ENCODE measurements at regions not wholly inside any gene's neighbourhood (a gene's known extent, or its start where the extent isn't known, plus 50 kb on each side); places are given as distances from the start of the nearest gene placed in this dataset.

DNA sequence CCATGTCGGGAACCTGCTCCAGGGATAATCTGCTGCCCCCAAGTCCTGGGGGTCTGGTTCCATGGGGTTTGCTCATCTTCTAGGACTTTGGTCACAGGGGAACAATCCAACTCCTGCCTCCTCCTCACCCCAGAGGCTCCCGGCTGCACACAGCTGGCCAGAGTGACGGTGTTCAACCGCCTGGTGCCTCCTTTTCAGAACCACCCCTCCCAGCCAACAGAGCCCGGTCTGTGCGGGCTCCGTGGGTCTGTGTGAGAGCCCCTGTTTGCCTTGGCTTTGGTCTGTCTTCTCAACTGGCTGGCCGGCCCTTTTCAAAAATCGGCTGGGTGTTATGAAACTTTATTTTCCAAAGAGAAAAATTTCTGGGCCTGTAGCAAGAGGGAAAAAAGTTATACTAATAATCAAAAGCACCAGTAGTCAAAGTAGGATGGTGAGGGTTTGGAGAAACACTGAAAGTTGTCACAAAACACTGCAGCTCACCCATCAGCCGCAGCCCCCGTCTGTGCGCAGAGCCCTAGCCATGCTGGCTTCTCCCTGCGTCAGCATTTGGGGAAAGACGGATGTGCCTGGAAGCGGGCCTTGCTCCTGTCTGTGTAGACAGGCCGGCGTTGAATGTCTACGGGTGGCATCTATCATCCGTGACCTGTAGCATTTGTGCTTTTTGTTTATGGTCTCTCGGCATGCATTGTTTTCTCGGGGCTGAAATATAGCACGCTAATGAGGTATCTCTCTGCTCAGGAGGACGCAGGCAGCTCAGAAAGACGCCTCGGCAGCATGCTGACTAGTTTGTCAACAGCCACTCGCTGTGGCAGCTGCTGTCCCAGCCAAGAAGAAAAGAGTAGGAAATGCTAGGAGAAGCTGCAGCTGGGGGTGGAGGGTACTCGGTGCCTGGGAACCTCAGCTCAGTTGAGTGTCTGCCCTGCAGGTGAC is 138.6 kb downstream of the GLI2 start:
- no peak for DNase-seq (ENCODE audit: low read depth in 1 of 2, low spot score in 1 of 2)
- no peak overlapping the region for H3K27ac ChIP-seq
- H3K4me3 ChIP-seq: no peak overlapping the region
- no peaks in the 10 kb centered on the region for H3K27me3 ChIP-seq
- TF ChIP-seq, protein P1, sequence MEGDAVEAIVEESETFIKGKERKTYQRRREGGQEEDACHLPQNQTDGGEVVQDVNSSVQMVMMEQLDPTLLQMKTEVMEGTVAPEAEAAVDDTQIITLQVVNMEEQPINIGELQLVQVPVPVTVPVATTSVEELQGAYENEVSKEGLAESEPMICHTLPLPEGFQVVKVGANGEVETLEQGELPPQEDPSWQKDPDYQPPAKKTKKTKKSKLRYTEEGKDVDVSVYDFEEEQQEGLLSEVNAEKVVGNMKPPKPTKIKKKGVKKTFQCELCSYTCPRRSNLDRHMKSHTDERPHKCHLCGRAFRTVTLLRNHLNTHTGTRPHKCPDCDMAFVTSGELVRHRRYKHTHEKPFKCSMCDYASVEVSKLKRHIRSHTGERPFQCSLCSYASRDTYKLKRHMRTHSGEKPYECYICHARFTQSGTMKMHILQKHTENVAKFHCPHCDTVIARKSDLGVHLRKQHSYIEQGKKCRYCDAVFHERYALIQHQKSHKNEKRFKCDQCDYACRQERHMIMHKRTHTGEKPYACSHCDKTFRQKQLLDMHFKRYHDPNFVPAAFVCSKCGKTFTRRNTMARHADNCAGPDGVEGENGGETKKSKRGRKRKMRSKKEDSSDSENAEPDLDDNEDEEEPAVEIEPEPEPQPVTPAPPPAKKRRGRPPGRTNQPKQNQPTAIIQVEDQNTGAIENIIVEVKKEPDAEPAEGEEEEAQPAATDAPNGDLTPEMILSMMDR (IDR thresholded peaks at IDR 0.05; ENCODE audit: low read depth, low read length): no peak
- H3K36me3 ChIP-seq: no peaks in the 10 kb centered on the region
- peaks cover 5% of the 10 kb centered on the region for H3K4me1 ChIP-seq (ENCODE audit: low read depth)
- H3K9me3 ChIP-seq (ENCODE audit: low read depth): no peaks in the 10 kb centered on the region

DNA sequence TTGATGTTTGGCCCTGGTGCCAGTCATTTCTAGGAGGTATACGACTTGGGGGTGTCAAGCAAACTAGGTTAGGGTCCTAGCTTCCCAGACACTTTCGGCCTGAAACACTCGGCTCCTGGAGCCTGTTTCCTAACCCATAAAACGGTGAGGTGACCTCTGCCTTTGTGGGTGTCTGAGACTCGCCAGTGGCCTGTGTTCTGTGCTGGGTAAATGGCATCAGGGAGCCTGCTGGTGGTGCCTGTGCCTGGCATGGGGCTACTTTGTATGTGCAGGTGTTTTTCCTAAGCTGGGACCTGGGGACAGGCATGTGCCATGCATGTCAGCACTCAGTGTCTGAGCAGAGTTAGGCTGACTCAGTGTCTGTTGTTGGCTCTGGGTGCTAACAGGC is 139.2 kb downstream of the GLI2 start:
- Histone ChIP-seq H3K4me3 (no peak overlapping the region), H3K4me1 (ENCODE audit: low read depth) (no peaks in the 10 kb centered on the region), H3K9me3 (ENCODE audit: low read depth) (no peaks in the 10 kb centered on the region), H3K27ac (no peak overlapping the region), H3K36me3 (no peaks in the 10 kb centered on the region), H3K27me3 (no peaks in the 10 kb centered on the region)
- DNase-seq (ENCODE audit: low read depth in 1 of 2, low spot score in 1 of 2): no peak
- TF ChIP-seq, protein P1 (IDR thresholded peaks at IDR 0.05; ENCODE audit: low read depth, low read length): no peak

DNA sequence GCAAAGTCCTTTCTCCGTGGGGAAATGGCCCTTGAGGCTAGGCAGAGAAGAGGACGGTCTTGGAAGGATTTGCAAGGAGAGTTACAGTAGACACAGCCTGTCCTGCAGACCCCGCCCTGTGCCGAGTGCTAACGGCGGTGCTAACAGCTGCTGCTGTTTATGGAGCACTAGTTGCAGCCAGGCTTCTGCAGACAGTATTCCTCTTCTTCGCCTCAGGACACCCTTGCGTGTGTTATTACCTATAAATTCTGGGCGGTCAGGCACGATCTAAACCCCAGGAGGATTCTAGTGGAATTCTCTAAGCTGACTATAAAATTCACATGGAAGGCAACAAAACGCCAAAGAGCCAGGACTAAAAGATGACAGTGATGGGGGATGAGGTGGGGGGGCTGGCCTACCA is 139.8 kb downstream of the GLI2 start:
- Histone ChIP-seq H3K27ac (no peak overlapping the region), H3K4me1 (ENCODE audit: low read depth) (no peaks in the 10 kb centered on the region), H3K4me3 (no peak overlapping the region), H3K27me3 (no peaks in the 10 kb centered on the region), H3K36me3 (no peaks in the 10 kb centered on the region), H3K9me3 (ENCODE audit: low read depth) (no peaks in the 10 kb centered on the region)
- TF ChIP-seq, protein P1 (IDR thresholded peaks at IDR 0.05; ENCODE audit: low read depth, low read length): no peak
- no peak for DNase-seq (ENCODE audit: low read depth in 1 of 2, low spot score in 1 of 2)

DNA sequence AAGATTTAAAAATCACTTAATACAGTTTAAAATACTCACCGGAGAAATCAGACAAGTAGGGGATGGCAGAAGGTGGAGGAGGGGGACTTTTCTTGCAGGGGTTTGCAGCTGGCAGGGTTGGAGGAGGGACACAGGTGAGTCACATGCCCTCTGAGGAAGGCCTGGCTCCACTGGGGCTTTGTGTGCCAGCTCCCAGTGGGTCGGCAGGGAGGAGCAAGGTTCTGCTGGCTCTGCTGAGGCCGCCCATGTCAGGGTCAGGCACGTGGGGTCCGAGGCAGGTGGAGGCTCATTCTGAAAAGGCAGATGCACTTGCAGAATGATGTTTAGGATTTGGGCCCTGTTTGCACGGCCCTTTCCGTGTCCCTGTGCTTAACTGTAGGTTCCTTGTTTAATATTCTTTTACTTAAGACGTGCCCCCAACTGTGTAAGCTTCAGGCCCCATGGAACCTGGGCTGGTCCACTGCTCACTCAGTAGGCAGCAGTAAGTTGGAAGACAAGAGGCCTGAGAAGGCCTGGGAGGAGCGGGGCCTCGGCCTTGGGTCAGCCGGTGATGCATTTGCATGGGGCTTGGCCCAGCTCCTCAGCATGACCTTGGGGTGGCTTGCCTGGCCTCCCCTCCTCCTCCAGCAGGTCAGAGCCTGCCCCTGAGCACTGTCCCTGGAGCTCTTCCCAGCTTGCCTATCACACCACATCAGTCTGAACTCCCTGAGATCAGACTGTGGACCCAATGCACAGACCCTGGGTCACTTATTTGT is 141.0 kb downstream of the GLI2 start:
- no peak overlapping the region for H3K27ac ChIP-seq
- no peaks in the 10 kb centered on the region for H3K36me3 ChIP-seq
- no peaks in the 10 kb centered on the region for H3K9me3 ChIP-seq (ENCODE audit: low read depth)
- no peak for DNase-seq (ENCODE audit: low read depth in 1 of 2, low spot score in 1 of 2)
- H3K4me3 ChIP-seq: no peak overlapping the region
- H3K4me1 ChIP-seq (ENCODE audit: low read depth): no peaks in the 10 kb centered on the region
- no peaks in the 10 kb centered on the region for H3K27me3 ChIP-seq
- TF ChIP-seq, protein P1 (IDR thresholded peaks at IDR 0.05; ENCODE audit: low read depth, low read length): no peak

DNA sequence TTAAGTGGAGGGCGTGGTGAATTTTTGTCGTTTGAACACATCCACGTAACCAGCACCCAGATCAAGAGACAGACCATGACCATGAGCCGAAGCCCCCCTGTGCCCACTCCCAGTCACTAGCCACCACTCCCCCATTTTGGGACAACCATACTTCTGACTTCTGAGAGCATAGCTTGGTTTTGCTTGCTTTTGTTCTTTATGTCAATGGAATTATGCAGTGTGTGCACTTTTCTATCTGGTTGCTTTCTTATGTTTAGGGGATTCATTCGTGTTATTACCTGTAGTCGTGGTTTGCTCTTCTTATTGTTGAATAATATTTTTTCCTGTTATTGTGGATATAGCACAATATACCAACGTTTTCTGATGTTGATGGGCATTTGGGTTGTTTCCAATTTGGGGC is 141.7 kb downstream of the GLI2 start:
- H3K9me3 ChIP-seq (ENCODE audit: low read depth): no peaks in the 10 kb centered on the region
- H3K4me3 ChIP-seq: no peak overlapping the region
- TF ChIP-seq, protein P1 (IDR thresholded peaks at IDR 0.05; ENCODE audit: low read depth, low read length): no peak
- no peak overlapping the region for H3K27ac ChIP-seq
- no peak for DNase-seq (ENCODE audit: low read depth in 1 of 2, low spot score in 1 of 2)
- H3K27me3 ChIP-seq: no peaks in the 10 kb centered on the region
- no peaks in the 10 kb centered on the region for H3K36me3 ChIP-seq
- peaks cover 2% of the 10 kb centered on the region for H3K4me1 ChIP-seq (ENCODE audit: low read depth)

All from cardiac muscle cell (in vitro differentiated cells and primary cell).